ENCODE measurements at regions not wholly inside any gene's neighbourhood (a gene's known extent, or its start where the extent isn't known, plus 50 kb on each side); places are given as distances from the start of the nearest gene placed in this dataset.

DNA sequence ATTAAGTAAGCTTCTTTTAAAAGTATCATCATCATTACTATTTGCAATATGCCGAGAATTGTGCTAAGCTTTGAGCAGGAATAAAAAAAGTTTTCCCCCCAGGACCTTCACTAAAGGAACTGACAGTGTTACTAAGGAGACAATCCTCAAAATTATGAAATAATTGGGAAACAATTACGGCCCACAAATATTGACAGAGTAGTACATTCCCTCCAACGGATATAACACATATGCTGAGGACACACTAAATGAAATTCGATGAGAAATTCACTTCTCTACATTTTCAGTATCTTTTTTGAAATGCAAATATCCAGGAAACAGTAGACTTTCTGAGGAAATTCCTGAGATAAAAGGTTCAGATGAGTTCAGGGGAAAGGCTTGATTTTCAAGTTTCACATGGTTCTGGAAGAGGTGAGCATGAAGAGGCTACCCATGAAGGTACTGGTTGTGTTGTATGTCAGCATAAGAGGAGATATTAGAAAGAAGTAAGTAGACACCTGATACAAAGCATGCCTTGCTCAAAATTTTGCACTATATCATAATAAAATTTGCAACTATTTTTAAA is 171.2 kb upstream of the NR5A2 start:
- no peak for DNase-seq (ENCODE audit: low read depth)

GRCh38 chr1:199857108-199857507 is 170.4 kb upstream of the NR5A2 start:
- no peak for DNase-seq (ENCODE audit: low read depth)

DNA sequence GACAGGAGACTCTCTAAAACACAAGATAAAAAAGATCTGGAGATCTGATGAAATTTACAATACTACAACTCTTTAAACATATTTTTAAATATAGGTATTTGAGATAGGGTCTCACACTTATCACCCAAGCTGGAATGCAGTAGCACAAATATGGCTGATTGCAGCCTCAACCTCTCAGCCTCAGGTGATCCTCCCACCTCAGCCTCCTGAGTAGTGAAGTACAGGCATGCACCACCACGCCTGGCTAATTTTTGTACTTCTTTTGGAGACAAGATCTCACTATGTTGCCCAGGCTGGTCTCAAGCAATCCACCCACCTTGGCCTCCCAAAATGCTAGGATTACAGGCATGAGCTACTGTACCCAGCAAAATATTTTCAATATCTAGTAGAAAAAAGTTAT is 170.0 kb upstream of the NR5A2 start:
- no peak for DNase-seq (ENCODE audit: low read depth)

DNA sequence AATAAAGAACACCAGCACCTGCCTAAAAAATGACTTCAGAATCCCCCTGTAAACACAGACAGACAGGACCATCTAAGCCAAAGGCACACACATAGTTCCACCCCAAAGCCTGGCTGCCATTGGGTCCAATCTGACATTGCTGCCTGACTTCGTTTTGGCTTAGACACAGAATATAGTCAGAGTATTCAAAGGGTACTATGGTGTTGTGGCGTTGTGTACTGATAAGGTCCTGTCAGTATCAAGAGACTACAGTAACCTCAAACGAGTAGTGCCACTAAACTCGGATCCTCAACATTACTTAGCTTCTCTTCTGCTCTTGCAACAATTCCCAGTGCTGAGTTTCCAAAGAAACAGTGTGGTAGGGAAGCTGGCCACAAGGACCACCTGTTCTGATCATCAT is 169.3 kb upstream of the NR5A2 start:
- no peak for DNase-seq (ENCODE audit: low read depth)

GRCh38 chr1:199858856-199859255 is 168.7 kb upstream of the NR5A2 start:
- DNase-seq (ENCODE audit: low read depth) = no peak

DNA sequence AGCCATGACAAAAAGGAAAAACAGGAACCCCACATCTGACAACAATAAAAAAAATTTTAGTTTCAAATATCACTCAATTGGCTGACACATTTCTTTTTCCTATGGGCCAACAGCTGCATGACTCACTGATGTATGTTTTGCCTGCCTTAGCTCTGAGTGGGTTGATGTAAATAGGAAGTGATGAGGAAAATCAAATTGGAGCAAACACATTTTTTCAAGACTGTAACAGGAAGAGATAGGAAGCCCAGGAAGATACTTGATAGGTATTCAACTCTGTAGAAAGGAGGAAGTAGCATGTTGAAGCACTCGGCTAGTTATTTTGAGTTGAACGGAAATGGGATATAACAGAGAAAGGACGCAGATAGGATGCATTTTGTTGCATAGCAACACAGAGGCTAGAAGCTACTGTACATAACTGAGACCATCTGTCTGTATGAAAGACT is 168.0 kb upstream of the NR5A2 start:
- DNase-seq (ENCODE audit: low read depth) = no peak

- DNase-seq (ENCODE audit: low read depth) = no peak
Measured at GRCh38 chr1:199861020-199861795, 166.3 kb upstream of the NR5A2 start.

GRCh38 chr1:199862047-199862446 is 165.5 kb upstream of the NR5A2 start:
- DNase-seq (ENCODE audit: low read depth) = no peak

DNA sequence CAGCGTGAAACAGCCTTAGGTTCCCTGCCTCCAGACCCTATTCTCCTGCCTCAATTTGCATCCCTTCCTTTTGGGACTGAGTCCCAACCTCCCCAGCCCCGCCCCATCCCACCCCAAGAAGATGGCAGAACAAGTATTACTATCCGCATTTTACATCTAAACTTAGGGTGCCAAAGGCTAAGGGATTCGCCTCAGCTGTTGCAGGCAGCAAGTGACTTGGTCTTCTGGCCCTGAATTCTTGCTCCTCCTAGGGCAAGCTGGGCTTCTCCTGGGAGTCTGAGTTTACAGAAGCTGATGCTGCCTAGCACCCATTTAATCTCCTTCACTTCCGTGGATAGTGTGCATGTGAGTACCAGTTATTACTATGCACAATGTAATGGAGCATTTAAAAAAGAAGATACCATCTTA is 161.3 kb upstream of the NR5A2 start:
- DNase-seq (ENCODE audit: low read depth) = no peak

DNA sequence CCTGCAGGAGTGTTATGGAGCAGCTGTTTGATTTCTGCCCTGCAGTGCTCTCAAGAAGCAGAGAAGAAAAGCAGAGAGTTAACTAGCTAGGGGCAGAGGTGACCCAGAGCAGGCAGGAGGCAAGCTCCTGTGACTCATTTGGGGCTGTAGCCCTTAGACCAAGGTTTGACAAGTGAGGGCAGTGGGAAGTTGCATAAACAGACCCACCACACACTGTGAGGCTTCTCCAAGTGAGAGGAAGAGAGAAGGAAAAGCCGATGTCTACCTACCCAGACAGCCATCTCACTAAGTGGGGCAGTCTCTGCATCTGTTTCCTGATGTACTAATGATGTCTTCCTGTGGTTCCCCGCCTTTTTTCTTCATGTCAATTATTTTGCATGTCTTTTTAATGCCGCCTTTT is 159.9 kb upstream of the NR5A2 start:
- DNase-seq (ENCODE audit: low read depth) = no peak

- no peak for DNase-seq (ENCODE audit: low read depth)
Measured at GRCh38 chr1:199868777-199869176, 158.7 kb upstream of the NR5A2 start.

DNA sequence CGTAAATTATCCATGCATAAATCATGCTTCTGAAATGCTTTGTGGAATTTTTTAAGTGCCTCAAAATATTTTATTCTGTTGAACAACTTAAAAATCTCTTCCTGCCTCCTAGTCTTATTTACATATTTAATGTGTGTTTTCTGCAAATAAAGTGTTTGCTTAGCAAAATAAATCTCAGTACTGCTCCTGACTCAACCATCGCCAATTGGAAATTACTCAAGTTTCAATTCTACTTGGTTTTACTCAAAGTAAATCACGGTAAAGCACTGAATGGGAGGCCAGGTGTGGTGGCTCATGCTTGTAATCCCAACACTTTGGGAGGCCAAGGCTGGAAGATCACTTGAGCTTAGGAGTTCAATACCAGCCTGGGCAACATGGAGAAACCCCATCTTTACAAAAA is 152.2 kb upstream of the NR5A2 start:
- DNase-seq (ENCODE audit: low read depth) = no peak

DNA sequence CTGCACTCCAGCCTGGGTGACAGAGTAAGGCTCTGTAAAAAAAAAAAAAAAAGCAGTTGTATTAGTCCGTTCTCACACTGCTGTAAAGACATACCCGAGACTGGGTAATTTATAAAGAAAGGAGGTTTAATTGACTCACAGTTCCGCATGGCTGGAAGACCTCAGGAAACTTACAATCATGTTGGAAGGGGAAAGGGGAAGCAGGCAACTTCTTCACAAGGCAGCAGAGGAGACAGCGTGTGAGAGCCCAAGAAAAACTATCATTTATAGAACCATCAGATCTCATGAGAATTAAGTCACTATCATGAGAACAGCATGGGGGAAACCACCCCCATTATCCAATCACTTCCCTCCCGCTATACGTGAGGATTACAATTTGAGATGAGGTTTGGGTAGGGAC is 151.7 kb upstream of the NR5A2 start:
- no peak for DNase-seq (ENCODE audit: low read depth)

GRCh38 chr1:199877526-199878384 is 149.8 kb upstream of the NR5A2 start:
- no peak for DNase-seq (ENCODE audit: low read depth)

- no peak for DNase-seq (ENCODE audit: low read depth)
Measured at GRCh38 chr1:199878823-199879222, 148.7 kb upstream of the NR5A2 start.

DNA sequence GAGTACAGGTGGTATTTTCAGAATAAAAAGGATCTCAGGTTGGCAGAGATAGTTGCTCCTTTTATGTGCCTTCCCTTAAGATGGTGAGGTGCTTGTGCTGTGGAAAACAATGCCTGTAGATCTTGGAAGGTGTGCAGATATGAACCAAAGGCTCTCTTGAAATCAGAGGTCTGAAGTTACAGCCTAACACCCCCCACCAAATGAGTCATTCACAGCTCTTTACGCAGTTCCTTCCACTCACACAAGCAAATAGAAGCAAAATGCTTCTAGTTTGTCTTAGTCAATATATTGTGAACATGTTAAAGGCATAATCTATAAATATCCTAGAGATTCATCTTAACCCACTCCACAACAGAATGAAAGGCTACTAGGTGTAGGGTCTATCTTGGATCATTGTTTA is 128.9 kb upstream of the NR5A2 start:
- no peak for DNase-seq (ENCODE audit: low read depth)

DNA sequence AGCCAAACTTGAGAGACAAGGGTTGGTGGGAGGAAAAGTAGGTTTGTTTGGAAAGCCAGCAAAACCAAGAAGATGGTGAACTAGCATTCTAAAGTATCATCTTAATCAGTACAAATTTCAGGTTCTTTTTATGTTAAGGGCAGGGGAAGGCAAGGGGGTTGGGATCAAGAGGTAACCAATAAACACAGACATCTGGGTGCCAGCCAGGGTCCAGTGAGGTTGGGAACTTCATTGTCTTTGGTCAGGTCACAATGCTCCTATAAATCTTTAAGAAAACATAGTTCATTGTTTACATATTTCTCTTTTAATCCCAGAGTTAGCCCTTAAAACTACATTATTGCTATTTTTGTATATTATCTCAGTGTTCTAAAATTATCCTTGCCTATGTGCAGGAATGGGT is 126.2 kb upstream of the NR5A2 start:
- DNase-seq (ENCODE audit: low read depth) = no peak

DNA sequence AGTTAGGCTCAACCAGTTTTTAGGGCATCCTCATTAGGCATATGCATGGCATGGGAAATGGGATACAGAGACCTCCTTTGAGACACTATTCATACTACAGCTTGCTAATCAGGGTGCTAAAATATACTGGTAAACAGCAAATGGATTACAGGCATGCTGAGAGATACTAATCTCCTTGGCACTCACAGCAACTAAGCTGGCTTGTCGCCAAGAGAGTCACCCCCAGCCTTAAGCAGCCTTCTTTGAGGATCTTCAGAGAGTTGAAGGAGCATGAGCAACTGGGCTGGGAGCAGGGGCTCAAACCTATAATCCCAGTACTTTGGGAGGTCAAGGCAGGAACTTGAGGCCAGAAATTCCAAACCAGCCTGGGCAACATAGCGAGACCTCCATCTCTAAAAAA is 120.1 kb upstream of the NR5A2 start:
- no peak for DNase-seq (ENCODE audit: low read depth)

GRCh38 chr1:199909137-199909536 is 118.4 kb upstream of the NR5A2 start:
- DNase-seq (ENCODE audit: low read depth) = no peak

- no peak for DNase-seq (ENCODE audit: low read depth)
Measured at GRCh38 chr1:199913318-199913717, 114.2 kb upstream of the NR5A2 start.

DNA sequence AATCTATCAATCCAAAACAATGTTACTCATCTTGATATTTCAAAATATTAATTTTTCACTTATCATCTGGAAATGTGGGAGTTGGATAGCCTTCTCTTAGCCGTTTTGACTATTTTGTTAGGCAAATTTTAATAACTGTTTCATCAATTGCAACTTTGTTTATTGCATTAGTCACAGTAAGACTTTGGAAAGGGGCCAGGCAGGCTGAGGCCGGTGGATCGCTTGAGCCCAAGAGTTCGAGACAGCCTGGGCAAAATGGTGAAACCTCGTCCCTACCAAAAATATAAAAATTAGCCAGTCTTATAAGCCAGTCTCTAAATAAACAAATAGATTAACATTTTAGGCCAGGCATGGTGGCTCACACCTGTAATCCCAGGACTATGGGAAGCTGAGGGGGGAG is 113.0 kb upstream of the NR5A2 start:
- DNase-seq (ENCODE audit: low read depth) = no peak

DNA sequence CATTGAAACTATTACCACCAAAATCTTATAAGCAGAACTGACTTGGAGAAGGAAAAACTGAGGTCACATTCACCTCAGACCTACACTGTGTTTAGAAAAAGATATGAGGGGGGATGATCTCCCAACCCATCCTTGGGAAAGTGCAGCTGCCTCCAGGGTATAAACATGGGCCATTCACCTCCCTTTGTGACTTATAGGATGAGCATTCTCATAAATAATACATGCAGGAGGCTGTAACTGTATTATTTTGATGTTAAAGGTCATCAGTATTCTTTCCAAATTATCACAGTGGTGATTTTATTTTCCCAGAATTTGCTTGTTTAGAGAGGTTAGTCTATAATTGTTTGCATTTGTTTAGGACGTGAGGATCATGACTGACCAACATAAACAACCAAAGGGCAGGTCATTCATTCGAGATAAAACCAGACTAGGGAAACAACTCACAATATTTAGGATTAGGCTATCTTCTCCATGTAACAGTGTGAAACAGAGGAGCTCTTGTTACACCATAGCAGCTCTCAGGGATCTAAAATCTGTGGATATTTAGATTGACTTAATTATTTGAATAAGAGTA is 109.2 kb upstream of the NR5A2 start:
- DNase-seq (ENCODE audit: low read depth) = no peak

DNA sequence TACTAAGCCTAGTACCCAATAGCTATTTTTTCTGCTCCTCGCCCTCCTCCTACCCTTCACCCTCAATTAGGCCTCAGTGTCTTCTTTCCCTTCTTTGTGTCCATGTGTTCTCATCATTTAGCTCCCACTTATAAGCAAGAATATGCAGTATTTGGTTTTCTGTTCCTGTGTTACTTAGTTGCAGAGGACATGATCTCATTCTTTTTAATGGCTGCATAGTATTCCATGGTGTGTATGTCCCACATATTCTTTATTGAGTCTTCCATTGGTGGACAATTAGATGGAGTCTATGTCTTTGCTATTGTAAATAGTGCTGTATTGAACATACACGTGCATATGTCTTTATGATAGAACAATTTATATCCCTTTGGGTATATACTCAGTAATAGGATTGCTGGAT is 106.9 kb upstream of the NR5A2 start:
- DNase-seq (ENCODE audit: low read depth) = no peak
